ENCODE measurements at regions not wholly inside any gene's neighbourhood (a gene's known extent, or its start where the extent isn't known, plus 50 kb on each side); places are given as distances from the start of the nearest gene placed in this dataset.

- in situ Hi-C loops (cut with MboI) (no loop called here), intact Hi-C loops (cut with micrococcal nuclease; ENCODE audit: unreplicated experiment) (no loop called here)
- no peak overlapping the region for H3K9ac ChIP-seq (ENCODE audit: control insufficient read depth, insufficient read depth, low read length)
- FAIRE-seq (no peak), ATAC-seq (no peak), DNase-seq (ENCODE audit: low read depth, low spot score) (no peak)
- H3K9me3 ChIP-seq (replicated peaks; ENCODE audit: control insufficient read depth, insufficient read depth, low read length), result no peaks in the 10 kb centered on the region
- H3K79me2 ChIP-seq (ENCODE audit: control insufficient read depth, insufficient read depth, low read length), result no peaks in the 10 kb centered on the region
- ChIA-PET POLR2A (no interaction called here), SMC1A (ENCODE audit: uncharacterized antibody, unreplicated experiment) (no interaction called here), CTCF (no interaction called here), RAD21 (ENCODE audit: unreplicated experiment) (no interaction called here)
- no peaks in the 10 kb centered on the region for H3K36me3 ChIP-seq (ENCODE audit: control insufficient read depth in 2 of 2, insufficient read depth in 2 of 2, low read length in 1 of 2)
- no peaks in the 10 kb centered on the region for H3K27me3 ChIP-seq (replicated peaks in 1 of 2; ENCODE audit: control insufficient read depth in 2 of 2, insufficient read depth in 2 of 2, low read length in 1 of 2)
- H3K4me2 ChIP-seq (ENCODE audit: control insufficient read depth, insufficient read depth), result no peak overlapping the region
- no peaks in the 10 kb centered on the region for H3K4me1 ChIP-seq (ENCODE audit: control insufficient read depth, insufficient read depth, low read length)
- H4K20me1 ChIP-seq (ENCODE audit: control insufficient read depth, insufficient read depth), result no peaks in the 10 kb centered on the region
- BruUV-seq (replicated peaks), result no TSS peak
- no peak overlapping the region for H3K27ac ChIP-seq (ENCODE audit: control insufficient read depth, insufficient read depth)
- no peak overlapping the region for H2AFZ ChIP-seq (ENCODE audit: control insufficient read depth, low read depth, low read length)
- WGBS (ENCODE audit: insufficient coverage, insufficient replicate concordance, low lambda C conversion rate, missing lambda C conversion rate), result 57% methylated on average over 3 of the region's 3 CpGs
- no peak overlapping the region for H3K4me3 ChIP-seq
- TF ChIP-seq CUX1 (IDR thresholded peaks at IDR 0.05; ENCODE audit: insufficient replicate concordance, low read depth, low read length) (no peak), CTCF (IDR thresholded peaks at IDR 0.05 in 2 of 3, conservative IDR thresholded peaks at IDR 0.05 in 1 of 3; ENCODE audit: control insufficient read depth in 2 of 3, extremely low read depth in 1 of 3, insufficient read depth in 1 of 3, low read depth in 3 of 3, low read length in 3 of 3) (no peak), BCL11A (IDR thresholded peaks at IDR 0.05; ENCODE audit: low read depth, low read length) (no peak), BMI1 (IDR thresholded peaks at IDR 0.05; ENCODE audit: borderline replicate concordance) (no peak), SMAD5 (IDR thresholded peaks at IDR 0.05; ENCODE audit: low read depth) (no peak), MLLT1 (IDR thresholded peaks at IDR 0.05) (no peak), ZBTB40 (IDR thresholded peaks at IDR 0.05; ENCODE audit: borderline replicate concordance) (no peak), NR2C2 (IDR thresholded peaks at IDR 0.05; ENCODE audit: borderline replicate concordance, control insufficient read depth, insufficient read length, low read depth) (no peak), IRF5 (IDR thresholded peaks at IDR 0.05; ENCODE audit: borderline replicate concordance) (no peak), MTA3 (IDR thresholded peaks at IDR 0.05; ENCODE audit: borderline replicate concordance, low read length) (no peak)
Observed at GRCh38 chr10:36703179-36703578, 422.2 kb upstream of the ANKRD30A start.
